NCI-H1417 (cell line): ENCODE measurements at regions not wholly inside any gene's neighbourhood (a gene's known extent, or its start where the extent isn't known, plus 50 kb on each side); places are given as distances from the start of the nearest gene placed in this dataset.
"Not testable (repeated sequence)": the region's sequence is repeated elsewhere in the genome, so short reads cannot be mapped to it uniquely, and the experiment has no call there.

Source experiments
- DNase-seq, 3 experiments: peaks; one replicate each; lab custom pipeline; 2025; lab: John Stamatoyannopoulos, UW

DNA sequence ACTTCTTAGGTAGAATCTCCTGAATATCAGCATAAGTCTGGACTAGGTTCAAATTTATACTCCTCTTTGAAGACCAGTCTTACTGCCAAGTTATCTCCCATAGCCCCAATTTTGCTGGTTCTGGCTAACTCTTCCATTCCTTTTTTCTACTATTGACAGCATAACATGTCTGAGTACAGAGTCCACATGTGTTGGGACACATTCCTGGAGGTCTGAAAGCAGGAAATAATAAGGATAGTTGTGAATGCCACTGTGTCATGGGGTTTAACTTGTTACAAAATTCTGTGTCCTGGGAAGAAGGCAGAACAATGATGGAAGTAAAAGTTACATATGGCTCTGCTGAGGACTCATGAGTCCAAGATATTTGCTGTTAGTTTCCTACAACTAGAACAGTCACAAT is 57.4 kb upstream of the ZBTB20 start:
- DNase-seq, result no peak

DNA sequence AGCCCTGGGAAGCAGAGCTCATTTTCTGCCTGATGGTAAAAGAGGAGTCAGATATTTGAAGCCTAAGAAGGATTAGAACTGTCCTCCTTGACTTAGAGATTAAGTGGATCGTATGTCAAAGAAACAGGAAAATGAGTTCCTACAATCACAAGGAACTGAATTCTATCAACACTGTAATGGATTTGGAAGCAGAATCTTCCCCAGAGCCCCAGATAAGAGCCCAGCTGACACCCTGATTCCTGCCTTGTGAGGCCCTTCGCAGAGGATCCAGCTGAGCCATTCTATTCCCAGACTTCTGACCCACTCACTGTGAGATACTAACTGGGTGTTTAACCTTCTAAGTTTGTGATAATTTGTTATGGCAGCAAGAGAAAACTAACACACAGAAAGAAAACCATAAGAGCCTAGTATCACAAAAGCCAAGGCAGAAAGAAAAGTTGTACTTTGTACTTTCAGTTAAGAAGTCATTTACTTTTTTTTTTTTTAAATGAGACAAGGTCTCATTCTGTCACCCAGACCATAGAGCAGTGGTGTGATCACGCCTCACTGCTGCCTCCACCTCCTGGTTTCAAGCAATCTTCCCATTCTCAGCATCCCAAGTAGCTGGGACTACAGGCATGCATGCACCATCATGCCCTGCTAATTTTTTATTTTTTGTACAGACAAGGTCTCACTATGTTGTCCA is 61.1 kb upstream of the ZBTB20 start:
- DNase-seq, result no peak

DNA sequence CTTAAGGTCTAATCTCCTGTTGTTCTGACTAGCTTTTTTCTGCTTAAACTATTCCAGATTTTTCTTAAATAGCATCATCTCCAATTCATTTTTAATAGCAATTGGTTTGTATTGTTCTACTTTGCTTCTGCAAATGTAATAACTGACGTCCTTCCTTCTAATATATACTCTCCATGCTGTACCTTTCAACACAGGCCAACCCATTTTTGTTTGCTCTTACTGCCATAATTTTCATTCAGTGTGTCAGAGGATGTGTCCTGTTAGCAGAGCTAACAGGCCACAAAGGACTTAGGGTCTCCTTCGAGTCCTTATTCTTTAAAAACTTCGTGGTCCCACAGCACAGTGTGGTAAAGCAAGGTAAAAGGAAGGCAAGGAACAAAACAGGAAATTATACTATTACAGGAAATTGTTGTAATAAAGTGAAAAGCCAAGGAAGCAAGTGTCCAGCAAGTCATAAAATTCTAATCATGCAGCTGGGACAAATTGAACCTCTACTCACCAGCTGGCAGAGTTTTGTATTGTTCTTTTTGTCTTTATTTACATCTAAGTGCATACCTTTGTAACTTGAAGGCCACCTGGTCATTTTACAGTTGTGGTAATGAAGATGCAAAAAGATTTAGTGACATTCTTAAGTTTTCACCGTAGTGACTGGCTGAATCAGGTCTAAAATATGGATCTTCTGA is 64.9 kb upstream of the ZBTB20 start:
- peak in 1 of 3 experiments; percentile 44 for DNase-seq

DNA sequence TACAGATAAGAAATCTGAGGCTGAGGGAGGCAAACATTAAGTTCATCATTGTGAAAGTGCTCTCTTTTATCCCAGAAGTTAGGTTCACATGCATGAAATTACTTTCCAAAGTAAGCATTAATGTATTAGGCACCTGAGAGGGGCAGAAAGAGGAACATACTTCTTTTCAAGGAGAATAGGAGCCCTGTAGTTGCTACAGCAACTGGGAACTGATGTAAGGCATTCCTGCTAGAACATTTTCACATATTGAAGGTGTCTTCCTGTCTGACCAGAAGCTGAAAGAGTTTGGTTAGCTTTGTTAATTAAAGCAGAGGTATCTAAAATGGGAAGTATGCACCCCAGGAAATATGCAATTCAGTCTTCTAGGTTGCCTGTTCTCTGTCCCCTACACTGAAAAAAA is 65.5 kb upstream of the ZBTB20 start:
- DNase-seq, result no peak

DNA sequence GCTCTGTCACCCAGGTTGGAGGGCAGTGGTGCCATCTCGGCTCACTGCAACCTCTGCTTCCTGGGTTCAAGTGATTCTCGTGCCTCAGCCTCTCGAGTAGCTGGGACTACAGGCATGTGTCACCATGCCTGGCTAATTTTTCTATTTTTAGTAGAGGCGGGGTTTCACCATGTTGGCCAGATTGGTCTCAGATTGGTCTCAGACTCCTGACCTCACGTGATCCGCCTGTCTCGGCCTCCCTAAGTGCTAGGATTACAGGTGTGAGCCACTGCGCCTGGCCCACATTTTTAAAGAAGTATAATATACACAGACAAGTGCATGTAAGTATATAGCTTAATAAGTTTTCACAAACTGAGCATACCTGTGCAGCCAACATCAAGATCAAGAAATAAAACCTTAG is 66.0 kb upstream of the ZBTB20 start:
- not testable (repeated sequence) for DNase-seq

DNA sequence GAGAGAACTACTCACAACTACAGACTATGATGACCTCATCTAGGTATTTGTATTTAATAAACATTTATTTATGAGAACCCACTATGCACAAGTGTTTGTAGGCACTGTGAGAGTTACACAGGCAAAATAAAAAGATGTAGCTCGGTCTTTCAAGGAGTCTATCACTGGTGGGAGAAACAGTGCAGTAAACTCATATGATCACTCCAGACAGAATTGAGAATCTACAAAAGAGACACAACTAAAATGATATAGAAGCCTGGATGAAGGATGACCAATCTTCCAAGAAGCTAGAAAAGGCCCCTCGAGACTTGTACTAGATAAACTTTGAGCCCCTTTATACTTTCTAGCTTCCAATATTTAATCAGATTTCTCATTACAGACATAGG is 70.2 kb upstream of the ZBTB20 start:
- DNase-seq, result no peak

DNA sequence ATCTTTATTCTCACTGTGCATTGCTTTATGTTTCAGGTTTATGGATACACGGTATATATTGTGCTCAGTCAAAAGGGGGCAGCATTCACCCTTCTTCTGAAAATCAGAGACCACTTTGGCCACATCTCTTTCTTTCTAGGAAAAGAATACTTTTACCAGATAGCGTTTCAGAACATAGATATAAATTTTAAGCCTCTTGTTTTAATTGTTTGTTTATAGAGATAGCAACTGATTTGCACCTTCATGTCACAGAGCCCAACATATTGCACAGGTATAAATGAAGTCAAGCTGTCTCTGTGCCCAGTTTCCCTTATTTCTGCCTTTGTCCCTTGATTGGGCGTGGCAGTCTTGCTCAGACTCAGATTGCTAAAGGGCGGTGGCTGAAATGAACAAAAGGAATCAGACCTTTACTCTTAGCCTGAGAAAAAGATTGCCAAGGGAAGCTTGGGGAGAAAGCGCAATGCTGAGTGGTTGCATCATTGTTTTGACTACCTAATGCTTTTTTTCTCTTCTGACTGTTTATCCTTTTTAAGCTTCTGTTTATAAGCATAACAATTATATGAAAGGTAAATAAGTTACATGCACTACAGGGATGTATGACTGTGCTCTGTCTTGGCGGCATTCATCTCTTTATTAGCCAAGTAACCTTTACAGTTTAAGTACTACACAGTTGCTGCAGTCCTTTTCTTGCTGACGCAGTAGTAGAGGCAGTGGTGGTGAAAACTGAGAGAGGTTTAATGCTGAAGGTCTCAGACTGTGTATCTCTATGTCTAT is 70.8 kb upstream of the ZBTB20 start:
- DNase-seq, result peak; percentile 69 to 91 (median 70)

DNA sequence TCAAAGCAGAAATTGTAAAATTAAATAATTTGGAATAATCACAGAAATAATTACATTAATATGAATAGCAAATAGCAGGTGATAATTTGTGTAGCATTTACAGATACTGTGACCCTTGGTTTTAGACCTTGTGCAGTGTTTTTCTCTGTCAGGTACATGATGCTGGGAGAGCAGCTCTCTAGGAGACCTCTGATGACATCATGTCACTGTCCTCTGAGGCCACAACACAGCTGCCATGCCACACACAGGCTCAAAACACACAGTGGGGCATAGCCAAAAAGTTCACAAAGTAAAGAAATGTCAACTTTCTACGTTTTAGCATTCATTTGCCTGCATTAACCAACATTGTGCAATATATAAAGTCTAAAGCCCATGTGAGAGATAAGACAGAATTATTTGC is 71.8 kb upstream of the ZBTB20 start:
- peak in 1 of 3 experiments; percentile 56 for DNase-seq

DNA sequence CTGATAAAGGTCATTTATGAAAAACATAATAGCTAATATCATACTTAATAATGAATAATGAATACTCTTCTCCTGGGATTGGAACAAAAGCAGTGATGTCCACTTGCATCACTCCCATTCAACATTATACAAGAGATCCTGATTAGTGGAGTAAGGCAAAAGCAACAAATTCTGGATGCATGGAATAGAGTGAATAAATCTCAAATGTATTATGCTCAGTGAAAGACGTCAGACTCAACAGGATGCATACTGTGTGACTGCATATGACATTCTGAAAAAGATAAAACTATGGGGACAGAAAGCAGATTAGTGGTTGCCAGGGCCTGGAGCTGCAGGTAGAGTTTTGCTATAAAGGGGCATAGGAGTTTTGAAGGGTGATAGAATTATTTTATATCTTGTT is 77.6 kb upstream of the ZBTB20 start:
- no peak for DNase-seq

DNA sequence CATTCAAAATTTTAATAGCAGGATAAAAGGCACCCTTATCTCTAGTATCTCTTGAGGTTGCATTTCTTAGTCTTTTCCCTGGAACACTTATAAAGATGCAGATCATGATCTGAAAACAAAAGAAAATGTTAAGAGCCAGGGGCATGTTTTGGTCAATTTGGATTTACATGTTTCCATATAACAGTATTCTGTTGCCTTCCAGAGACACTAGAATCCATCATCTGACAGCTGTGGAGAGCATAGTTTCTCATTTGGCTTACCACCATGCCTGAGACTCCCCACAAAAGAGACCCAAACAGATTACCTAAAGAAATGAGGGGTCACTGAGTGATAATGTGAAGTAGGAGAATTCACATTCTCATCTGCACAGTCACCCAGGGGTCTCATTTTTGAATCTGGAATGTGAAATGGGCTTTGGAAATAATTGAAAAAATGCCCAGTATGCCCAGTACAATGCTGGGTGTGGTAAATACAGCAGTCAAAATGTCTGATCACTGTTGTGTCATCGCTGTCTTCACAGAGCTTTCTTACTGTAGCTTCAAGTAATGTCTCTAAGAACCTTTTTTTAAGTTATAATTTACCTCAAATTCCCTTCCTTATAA is 79.9 kb upstream of the ZBTB20 start:
- no peak for DNase-seq

DNA sequence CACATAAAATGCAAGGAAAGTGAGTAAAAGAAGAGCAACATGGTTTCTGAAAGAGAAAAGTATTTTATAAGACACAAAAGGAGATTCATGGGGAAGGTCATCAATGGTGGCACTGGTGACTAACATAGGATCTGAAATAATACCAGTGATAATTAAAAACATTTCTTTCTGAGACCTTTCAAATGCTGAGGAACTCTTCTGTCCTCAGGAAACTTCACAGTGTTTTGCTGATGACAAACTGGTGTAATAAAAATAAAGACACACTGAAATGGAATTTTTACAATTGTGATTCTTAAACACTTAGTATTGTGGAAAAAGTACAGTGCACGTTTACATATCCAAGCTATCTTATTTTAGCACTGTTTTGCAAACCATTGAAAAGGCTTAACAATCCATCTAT is 80.4 kb upstream of the ZBTB20 start:
- no peak for DNase-seq

DNA sequence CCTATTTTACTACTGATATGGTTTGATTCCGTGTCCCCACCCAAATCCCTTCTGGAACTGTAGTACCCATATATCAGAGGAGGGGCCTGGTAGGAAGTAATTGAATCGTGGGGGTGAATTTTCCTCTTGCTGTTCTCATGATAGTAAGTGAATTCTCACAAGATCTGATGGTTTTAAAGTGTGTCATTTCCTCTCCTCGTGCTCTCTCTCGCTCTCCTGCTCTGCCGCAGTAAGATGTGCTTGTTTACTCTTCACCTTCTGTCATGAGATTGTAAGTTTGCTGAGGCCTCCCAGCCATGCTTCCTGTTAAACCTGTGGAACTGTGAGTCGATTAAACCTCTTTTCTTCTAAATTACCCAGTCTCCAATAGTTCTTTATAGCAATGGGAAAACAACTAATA is 81.2 kb upstream of the ZBTB20 start:
- no peak for DNase-seq

DNA sequence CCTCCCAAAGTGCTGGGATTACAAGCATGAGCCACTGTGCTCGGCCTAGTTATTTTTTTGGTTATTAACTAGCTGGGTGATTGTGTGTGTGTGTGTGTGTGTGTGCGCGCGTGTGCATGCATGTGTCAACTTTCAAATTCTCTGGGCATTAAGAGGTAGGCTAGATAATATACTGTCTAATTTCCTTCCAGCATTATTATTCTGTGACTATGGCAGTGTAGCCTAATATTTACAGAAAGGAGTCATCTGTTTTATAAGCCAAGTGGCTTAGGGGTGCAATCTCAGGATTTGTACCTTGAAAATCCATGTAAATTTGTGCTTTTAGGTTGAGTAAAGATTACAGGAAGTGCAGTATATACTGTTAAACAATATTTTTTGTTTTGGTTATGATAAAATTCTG is 85.1 kb upstream of the ZBTB20 start:
- DNase-seq, result no peak

DNA sequence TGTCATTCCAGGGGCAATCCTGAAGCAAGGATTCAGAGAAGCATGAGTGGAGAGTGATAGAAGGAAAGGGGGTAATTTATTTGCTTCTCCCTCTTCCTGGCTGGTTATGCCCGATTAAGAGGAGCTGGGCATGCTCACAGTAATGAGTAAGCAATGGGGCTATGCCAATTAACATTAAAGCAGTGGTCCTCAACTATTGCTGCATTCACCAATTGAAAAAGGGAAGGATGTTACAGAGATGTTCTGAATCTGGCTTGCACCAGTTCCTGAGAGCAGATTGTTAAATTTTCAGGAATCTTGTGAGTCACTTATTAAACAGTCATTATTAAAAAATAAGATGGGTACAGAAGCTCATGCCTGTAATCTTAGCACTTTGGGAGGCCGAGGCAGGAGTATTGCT is 85.9 kb upstream of the ZBTB20 start:
- no peak for DNase-seq

DNA sequence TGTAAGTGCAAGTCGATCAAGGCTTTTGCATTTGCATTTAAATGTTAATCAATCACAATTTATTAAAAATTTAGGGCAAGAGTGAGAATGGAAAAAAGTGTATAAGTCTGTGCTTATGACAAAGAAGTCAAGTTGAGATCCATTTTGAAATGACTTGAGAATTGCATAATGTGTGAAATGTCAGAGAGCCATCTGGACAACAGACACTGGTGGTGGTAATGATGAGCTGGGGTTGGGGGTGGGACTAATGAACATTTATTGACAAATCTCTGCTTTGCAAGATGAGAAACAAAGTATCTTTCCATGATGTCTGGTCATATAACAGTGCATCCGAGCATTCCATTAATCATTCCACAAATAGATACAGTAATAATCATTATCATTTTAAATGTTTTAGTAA is 89.4 kb upstream of the ZBTB20 start:
- no peak for DNase-seq

DNA sequence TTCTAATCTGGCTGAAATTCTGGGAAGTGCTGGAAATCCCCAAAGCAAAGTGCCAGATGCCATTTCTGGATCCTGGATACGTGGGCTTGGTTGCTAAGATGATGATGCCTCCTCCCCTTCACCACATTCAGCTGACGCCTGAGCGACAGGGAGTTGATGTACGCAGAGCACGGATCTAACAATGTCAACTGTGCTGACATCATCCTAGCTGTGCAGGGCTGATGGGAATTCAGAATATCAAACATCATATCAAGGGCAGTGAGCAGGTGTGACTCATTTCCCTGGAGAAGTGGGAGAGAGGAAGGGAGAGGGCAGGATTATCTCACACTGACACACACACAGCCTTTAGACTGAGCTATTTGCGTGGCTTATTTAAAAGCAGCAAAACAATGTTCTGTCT is 92.6 kb upstream of the ZBTB20 start:
- peak; percentile 63 to 96 (median 77) for DNase-seq

DNA sequence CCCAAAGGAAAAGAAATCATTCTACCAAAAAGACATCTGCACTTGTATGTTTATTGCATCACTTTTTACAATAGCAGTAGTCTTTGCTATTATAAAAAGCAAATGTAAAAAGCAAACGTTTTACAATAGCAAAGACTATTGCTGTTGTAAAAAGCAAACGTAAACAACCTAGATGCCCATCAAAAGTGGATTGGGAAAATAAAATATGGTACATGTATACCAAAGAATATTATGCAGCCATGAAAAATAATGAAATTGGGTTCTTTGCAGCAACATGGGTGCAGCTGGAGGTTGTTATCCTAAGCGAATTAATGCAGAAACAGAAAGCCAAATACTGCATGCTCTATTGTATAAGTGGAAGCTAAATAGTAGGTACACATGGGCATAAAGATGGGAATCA is 97.3 kb upstream of the ZBTB20 start:
- no peak for DNase-seq

DNA sequence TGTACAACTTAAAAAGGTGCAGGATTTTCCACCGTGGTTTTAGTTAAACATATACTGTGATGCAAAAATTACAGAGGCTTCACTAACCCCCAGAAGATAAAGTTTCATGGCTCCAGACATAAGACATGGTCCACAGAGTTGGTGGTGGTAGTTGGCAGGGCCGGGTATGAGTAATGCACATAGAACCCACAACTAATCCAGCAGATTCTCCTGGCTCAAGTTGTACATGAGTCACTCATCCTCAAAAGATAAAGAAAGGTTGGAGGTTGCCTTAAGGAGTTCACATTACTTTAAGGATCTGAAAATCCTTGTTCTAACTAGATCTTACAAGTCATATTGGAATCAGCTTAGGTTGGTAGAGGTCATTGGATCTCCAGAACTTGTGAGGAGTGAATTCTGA is 98.3 kb upstream of the ZBTB20 start:
- no peak for DNase-seq

DNA sequence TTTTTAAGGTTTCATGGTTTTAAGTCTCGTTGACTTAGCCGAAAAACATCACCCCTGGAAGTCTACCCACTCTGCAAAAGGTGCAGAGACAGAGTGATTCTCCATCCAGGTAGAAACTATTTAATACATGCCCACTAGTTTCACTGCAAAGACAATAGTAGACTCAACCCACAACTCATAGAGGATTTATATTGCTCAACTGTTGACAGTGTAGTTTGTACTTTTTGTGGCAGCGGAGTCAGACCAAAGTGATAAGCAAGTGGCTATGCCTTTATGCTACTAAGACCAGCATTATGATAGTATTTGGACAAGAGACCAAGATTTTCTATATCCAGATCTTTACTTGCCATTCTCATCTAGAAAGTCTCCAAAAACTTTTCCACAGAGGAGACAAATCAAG is 98.8 kb upstream of the ZBTB20 start:
- DNase-seq, result no peak

DNA sequence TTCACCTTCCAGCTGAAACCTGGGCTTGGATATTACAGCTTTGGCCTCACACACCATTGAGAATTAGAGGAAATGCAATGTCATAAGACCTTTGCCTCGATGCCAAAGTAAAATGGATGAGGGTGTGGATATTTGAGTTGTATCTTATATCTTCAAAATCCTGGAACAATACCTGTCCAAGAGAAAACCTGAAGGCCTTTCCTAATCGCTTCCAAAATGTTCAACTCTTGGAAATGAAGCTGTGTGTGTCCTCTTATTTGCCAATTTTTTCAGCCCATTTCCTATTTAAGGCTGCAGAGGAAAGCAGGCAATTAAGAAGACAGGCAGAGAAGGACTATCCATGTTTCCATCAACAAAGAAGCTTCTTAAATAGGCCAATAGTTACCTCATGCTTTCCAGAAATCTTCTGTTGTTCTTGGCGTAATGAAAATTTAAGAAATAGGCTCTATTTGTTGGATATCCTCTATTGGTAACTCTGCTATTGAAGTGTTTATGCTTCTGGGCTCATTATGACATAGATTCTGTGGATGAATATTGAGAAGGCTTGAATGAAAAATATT is 99.5 kb upstream of the ZBTB20 start:
- DNase-seq, result no peak

DNA sequence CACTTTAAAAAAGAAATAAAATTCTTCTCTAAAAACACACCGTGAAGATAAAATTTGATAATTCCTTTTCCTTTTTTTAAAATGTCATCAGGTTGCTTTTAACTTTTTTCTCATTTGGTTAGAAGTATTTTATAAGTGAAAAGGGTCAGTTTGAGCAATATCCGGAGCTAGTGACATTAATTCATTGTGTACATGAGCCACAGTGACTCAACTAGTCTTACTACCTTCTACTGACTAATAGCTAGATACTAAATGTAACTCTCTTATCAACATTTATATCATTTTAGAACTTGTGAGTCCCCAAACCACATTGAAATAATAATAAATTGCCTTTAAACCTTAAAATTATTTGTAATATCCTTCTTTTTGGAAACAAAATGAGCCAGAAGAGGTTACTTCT is 101.2 kb upstream of the ZBTB20 start:
- no peak for DNase-seq

DNA sequence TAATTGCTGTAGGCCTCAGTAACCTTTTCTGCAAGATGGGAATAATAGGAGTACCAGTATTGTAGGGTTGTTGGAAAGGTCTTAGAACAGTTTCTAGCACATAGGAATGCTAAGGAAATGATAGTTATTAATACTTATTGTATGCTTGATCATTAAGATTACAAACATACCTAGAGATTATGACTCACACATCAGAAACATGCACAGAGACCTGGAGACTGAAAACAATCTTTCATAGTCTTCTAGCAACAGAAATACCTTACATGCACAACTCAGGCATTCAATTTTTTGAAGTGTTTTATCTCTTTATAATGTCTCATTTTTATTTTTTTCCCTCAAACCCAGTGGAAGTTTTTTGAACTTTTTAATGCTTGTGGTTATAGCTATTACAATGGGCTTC is 104.4 kb upstream of the ZBTB20 start:
- no peak for DNase-seq

DNA sequence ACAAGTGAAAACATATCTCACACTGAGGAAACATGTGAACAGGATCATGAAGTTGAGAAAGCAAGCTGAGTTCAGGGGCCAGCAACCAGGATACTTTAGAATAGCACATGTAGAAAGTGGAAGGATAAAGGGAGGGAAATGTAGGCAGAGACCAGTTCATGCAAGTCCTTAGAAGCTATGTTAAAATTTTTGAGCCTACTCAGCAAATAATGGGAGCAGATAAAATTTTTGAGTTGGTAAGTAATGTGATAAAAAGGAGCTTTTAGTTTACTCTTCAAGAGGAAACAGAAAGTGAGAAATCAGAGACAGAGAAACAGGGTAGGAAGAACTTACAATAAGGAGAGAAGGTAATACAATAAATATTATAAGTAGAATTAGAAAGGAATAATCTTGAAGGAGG is 105.6 kb upstream of the ZBTB20 start:
- no peak for DNase-seq
